NCI-H1436 (cell line): ENCODE measurements at regions not wholly inside any gene's neighbourhood (a gene's known extent, or its start where the extent isn't known, plus 50 kb on each side); places are given as distances from the start of the nearest gene placed in this dataset.
A peak's percentile ranks its signal among the peaks of the same experiment; 100 is the strongest.

ENCODE experiments used
- DNase-seq: peaks from one replicate; lab custom pipeline; 2025; lab: John Stamatoyannopoulos, UW

DNA sequence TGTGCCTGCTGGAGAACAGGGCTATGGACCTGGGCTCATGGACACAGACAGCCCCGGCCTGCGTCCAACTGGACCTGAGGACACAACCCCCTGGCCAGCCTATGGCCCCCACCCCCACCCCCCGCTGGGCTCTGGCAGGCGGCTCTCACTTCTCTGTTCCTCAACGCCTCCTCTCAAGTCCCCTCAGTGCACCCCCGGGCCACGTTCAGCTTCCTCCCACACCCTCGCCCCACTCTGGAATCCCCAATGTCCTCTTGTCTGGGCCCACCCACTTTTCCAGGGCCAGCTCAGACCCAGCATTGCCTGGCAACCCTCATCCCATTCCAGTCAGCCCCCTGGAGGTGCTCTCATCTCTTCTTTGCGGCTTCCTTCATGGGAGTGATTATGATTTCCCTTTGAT, 130.2 kb upstream of the SPACA7 start:
- no peak for DNase-seq

DNA sequence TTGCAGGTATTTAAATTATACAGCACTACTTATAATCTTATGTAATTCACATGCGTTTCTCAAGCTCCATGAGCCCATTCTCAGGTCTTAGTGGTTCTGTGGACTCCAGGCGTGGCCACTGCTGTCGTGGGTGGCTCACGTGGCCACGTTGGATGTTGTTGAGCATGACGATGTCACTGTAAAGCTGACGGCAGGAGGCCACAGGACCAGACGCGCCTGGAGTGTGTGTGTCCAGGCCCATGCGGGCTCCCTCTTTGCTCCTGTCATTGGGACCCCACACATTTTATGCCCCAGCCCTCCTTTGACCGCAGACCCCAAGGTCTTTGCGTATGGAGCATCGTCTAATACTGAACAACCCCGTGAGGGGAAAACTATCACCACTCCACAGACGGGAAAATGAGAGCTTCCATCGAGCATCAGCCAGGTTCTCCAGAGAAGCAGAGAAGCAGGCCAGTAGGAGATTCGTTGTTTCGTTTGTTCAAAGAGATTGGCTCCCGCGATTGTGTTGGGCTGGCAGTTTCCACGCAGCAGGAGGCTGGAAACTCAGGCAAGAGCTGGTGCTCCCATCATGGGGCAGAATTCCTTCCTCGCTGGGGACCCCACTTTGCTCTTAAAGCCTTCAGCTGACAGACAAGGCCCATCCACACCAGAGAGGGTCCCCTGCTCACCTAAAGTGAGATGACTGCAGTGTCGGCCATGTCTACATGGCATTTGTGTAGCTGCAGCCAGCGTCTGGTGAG, 129.3 kb upstream of the SPACA7 start:
- no peak for DNase-seq

DNA sequence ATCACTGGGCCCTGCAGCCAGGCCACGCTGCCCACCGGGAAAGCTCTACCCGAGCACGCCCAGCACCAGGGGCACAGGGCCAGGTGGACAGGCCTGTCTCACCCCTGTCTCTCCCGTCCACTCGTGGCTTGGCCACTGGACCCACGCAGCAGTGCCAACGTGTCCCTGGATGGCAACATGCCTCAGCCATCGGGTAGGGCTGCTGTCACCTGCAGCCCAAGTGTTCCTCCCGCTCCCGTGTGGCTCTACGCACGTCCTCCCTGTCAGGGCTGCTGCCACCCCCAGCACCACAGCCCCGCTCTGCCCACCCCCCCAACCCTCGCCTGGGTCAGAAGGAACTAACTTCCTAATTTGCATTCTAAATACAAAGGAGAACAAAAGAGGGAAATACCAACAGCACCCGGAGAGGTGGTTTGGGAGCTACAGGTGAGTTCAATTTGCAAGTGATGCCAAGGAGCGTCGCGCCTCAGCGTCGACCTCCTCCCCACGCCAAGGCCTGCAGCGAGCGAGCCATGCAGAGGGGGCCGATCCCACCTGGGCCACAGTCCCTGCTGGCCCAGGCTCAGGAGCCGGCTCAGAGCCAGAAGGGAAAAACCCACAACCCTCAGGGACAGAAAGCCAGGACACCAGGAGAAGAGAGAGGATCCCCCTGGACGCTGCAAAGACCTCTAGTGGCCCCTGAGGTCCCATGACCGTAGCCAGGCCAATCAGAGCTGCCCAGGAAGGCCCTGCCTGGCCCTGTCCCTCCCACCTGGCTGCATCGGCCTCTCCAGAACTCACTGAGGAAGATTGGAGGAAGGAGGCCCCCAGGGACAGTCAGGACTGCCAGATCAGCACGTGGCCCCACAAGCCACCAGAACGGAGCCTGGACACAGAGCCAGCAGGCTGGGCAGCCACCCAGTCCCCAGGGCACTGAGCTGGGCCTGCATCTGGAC, 128.4 kb upstream of the SPACA7 start:
- DNase-seq: no peak

DNA sequence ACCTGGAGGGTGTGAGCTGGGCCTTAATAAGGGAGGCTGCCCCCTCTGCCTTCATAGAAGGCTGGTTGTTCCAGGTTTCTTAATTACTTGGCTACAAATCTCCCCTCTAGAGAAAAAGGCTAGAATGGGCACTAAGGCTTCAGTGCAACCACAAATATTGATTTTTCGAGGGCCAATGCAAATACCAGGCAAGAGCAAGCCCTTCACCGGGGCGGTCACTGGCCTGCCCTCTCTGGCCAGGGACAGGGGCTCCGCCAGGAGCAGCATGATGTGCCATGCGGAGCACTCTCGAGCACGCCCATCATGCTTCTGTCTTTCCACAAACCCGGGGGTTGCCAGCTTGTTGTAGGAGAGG, 127.8 kb upstream of the SPACA7 start:
- no peak for DNase-seq

DNA sequence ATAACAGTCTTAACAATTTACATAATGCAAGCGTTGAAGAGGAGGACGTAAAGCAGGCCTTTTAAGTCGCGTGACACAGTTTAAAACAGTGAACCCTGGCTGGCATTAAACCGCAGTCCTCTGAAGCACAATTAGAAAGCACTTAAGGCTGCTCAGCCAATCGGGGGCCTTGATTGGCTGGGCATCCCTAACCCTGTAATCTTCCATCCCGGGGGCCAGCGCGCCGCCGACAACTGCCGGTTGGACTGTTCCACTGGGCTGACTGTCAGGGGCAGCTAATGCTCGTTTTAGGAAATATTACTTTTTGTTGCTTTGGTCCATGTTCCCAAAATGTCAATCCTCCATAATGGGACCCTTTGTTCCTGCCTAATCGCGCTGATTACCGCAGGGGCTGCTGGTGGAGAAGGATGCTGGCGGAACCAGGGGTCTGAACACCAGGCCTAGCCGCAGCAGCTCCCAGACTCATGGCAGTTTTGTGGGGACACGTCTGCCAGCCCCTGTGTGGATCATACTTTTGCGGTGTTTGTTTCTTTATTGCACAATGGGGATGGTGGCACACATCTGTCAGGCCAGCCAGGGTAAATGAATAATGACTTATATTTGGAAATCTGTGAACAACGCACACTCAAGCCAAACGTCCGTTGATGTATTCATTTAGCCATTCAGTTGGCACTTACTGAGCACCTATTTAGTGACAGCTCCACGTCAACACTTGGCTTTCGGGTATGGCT, 127.1 kb upstream of the SPACA7 start:
- peak; percentile 74 for DNase-seq

DNA sequence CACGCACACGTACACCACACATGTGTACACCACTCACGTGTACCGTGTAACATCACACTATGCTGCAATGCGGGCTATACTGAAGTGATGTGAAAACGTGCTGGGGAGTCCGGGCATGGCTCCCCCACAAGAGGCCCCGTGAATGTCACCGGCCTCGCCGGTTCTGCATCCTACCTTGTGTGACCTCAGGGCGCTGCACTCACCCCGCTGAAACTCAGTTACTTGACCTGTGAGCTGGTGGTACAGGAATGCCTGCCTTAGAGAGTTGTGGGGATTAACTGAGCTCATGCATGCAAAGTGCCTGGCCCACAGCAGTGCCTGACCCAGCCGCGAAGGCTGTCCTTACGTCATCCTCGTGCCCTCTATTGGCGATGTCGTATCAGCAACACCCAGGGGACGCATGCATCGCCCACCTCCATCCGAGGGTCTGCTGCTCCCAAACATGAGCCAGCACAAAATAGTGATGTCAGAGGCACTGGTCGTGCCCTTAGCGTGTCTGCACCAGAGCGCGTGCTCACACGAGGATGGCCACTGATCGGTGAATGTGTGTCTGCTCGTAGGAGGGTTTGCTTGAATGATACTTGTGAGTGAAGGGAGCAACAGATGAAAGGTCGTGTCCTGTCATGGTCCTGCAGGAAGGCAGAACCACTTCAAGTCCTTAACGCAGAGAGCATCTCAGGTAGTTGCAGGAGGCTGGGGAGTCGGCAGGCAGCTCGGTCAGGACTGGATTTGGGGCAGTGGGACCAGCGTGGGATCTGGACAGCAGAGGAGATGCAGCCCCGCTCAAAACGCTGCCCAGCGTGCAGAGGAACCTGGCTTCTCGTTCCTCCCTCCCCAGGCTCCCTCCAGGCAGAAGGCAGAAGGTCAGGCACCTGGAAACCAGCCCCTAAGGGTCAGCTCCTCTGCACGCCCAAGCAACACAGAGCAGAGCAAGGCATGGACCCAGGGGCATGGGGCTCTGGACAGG, 126.2 kb upstream of the SPACA7 start:
- no peak for DNase-seq

DNA sequence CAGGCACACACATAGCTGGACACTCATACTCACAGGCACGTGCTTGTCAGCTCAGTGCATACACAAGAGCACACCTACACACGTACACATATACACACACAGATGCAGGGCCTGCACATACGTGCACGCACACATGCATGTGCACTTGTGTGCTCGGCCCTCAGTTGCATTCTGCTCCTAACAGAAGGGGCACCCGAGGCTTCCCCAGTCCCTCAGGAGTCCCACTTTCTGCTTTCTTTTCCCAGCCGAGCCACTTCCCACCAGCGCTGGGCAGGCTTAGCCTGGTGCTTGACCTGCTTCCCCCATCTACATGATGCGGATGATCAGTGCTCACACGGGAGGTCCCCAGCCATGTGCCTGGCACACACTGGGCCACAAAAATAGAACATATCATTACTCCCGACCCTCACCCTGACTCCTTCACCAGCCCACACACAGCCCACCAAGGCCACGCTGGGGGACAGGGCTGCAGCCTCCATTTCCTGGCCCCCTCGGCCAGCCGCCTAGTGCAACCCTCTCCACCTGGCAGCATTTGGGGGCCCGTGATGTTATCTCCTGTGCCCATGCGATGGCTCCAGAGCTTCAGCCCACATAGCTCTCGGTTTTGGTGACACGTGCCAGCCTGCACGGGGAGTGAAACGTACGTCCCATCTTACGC, 125.2 kb upstream of the SPACA7 start:
- no peak for DNase-seq

DNA sequence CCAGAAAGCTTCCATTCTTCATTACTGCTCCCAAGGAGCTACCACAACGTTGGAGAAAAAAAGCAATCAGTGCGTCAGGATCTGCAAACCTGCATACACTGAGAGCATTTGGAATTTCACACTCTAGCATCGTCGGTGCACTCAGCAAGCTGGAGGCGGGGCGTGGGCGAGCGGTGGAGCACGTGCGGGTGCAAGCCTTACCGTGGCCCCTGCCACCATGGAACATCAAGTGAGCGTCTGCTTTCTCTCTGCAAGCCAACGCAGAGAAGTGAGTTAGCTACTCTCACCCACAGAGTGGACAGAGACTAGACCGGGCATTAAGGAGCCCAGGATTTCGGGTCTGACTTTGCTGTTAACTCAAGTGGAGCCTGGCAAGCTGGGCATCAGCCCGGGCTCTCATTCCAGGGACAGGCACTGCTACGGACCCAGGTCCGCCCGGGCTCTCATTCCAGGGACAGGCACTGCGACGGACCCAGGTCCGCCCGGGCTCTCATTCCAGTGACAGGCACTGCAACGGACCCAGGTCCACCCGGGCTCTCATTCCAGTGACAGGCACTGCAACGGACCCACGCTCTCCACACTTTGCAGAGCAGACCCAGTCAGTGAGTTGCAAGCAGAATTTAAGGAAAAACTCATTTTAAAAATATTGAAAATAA, 124.1 kb upstream of the SPACA7 start:
- no peak for DNase-seq

DNA sequence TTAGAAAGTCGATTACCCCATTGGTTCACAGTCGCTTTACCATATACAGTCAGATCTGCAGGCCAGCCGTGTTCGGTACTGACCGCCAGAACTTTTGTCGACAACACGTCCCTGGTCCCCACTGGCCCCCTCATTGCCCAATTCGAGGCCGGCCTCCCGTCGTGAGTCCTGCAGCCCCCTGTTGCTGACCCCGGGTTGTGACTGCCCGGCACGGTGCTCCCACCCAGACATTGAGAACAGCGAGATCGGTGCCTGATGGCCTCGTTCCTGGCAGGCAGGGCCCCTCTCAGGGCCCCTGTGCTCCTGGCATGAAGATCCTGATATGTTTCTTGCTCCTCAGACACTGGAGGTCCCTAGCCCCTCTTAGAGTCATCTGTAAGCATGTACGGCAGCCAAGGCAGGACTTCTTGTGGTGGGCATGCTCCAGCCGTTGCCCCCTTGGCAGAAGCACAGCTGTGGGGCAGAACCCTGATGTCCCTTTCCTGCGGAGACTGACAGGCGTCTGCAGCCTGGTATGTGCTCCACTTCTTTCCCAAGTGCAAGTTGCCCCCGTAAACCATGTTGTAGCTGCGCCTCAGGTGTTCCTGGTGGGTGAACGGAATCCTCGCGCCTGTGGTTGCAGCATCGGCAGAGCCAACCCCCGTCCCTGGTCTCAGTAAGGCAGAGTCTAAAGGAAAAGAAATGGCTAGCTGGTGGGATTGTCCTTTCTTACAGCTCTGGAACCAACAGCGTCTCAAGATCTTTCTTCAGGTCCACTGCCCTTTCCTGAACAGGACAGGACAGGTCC, 123.2 kb upstream of the SPACA7 start:
- no peak for DNase-seq

DNA sequence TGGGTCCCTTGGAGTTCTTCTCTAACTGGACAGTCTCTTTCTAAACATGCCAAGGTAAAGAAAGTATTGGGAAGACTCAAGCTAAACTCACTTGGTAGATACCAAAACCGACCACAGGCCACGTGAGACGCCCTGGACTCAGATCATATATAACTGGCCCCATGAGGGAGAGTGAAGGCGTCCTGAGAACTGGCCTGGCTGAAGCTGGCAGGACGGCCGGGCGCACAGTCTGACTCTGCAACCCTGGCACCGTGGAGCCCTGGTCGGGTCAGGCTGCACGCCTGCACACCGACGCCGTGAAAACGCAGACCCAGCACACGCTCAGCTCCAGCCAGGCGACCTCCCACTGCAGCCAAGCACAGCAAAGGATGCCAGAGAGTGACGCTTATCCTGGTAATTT, 122.5 kb upstream of the SPACA7 start:
- DNase-seq: no peak

DNA sequence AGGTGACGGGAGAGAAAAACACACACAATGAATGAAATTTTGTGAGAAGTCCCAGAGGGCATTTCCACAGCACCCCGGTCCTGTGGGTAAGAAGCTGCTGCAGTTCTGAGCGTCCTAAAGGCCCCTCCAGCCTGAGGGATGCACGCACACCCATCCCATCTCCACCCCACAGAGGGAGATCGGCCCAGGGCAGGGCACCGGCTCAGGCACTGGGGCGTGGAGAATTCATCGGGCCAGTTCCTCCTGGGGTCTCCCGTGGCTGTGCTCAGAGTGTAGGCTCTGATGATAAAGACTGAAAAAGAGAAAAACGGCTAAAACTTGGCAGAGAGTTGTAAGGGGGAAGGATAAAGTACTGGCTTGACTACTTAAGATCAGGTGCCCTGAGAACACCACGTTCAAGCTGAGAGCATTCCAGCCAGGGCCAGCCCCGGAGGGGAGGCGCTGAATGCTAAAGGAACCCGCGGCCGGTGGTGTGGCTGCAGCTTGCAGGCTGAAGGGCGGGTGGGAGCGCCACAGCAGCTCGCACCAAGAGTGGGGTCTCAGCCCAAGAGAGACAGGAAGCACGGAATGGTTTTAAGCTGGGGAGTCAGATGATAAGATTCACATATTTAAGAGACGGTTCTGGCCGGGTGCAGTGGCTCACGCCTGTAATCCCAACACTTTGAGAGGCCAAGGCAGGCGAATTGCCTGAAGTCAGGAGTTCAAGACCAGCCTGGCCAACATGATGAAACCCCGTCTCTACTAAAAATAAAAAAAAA, 121.9 kb upstream of the SPACA7 start:
- no peak for DNase-seq

DNA sequence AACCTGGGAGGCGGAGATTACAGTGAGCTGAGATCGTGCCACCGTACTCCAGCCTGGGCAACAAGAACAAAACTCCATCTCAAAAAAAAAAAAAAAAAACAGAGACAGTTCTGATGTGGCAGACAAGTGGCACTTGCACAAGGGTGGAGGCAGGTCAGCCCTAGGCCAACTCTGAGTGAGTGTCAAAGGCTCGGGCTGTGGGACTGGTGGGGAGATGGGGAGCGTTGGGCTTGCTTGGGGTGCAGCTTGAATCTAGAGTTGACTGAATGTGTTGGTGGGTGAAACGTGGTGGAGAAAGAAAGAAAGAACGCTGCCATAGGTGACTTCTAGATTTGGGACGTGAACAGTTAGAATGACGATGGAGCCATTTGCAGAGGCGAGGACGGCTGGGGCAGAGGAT, 121.3 kb upstream of the SPACA7 start:
- no peak for DNase-seq

DNA sequence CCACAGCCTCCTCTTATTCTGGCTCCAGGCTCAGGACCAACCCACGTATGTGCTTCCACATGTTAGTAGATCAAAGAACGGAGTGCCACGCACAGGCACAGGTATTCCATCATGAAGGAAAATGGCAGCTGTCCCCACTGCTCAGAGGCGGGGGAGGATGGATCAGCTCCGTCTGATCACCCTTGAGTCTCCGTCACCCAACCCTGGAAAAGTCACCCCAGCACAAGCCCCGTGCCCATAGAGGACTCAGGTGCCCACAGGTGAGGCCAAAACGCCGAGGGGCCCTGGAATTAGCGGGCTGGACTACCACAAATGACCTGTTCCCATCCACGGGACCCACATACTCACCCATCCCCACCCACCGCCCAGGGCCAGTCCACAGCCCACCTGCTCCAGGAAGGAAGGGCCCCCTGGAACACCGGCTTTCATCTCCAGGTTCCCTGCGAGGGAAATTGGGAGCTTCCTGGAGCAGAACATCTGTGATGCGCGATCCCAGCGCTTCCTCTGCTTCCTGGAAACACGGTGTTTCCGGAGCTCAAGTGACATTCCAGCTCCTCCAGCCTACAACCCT, 120.5 kb upstream of the SPACA7 start:
- DNase-seq: no peak

DNA sequence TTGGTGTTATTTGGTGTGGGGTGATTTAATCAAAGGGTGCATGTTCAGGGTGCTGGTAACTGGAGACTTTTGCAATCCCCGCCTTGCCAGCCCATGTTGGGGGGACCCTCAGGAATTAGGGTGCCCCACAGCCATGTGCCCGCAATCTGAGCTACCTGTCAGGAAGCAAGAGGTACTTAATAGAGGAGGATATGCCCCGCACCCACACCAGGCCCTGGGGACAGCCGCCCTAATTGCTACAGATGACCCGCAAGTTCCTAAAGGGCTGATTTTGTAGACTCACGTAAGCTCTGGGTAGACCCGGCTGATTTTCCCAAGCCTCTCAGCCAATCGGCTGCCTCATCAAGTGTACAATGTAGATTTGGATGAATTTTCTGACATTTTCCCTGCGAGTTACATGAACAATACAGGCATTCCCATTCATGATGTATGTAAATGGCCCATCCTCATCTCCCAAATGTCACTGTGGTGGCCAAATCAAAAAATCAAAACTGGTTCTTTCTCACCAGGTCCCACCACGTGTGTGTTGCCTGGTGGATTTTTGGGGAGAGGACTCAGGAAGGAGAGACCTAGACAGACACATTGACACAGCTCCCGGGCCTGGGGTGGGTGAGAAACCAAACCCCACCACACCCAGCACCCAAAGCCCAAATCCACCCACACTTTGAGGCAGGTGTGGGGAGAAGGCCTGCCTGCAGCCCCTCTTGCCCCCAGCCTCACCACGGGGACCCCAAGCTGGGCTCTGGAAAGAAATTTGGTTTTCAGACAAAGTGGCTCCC, 119.2 kb upstream of the SPACA7 start:
- DNase-seq: no peak

DNA sequence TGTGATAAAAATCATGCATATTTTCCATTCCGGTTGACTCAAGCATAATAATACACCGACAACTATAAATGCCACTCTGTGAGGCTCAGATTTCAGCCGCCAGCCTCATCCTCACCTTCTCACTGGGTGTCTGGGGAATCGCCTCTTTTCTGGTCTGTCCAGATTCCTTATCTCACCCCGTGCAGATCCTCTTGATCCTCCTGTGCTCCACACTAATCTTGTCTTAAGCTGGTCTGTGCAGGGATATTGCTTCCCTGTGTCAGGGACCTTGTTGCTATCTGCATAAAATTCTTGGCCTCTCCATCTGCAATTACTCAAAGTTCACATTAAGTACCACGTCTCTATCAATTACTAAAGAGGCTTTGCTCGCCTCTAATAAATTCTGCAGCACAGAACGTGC, 116.6 kb upstream of the SPACA7 start:
- DNase-seq: no peak

DNA sequence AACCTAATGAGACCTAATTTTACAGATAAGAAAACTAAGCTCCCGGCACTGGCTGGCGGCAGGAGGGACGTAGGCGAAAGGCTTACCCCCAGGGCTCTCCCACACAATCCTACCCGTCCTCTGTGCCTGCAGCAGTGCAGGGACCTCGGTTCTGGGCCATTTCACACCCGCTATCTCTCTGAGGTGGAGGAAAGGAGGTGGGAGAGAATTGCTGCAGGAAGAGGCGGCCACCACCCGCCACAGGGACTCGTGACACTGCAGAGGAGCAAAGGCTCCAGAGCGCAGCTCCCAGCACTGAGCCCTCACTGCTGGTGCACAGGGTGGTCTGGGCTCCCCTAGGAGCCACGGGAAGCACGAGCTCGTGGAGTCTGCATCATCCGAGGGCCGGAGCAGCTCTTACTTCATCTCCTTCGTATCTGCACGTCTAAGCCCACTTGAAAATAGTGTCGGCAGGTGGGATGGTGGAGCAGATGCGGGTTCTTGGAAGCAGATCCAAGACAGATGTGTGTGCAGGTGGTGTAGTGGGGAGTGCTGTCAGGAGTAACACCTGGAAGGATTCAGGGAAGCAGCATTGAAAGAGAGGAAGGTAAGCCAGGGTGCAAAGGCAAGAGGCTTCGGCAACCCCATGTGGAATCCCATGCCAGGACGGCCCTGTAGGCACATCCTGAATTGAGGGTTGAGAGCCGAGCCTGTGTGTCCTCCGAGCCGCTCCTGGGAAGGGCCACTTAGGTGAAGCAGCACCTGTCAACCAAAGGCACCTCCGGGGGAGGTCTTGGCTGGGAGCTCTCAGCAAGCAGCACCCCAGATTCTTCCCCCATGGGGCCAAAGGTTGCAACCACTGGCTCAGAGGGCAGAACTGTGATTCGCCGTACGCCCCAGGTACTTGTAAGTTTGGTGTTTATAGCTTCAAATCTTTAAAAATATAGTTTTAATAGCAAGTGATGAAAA, 115.8 kb upstream of the SPACA7 start:
- no peak for DNase-seq

DNA sequence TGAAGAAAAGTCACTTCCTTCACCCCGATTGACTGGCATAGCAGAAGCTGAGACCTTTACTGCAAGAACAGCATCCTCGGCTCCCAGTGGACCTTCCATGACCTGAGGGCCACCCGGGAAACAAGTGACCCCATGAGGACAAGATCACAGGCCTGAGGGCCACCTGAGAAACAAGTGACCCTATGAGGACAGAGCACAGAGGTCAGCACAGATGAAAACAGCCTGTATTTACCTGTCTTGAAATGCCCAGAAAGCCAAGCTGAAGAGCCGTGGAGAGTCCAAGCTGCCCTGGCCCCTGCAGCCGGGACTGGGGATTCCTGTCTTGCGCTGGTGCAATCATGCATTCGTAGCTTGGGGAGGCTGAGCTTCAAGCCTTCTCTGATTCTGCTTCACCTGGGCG, 114.2 kb upstream of the SPACA7 start:
- no peak for DNase-seq
